Thoracic aorta (tissue), 2 donors: ENCODE measurements at regions not wholly inside any gene's neighbourhood (a gene's known extent, or its start where the extent isn't known, plus 50 kb on each side); places are given as distances from the start of the nearest gene placed in this dataset.

ENCODE experiments used
- ATAC-seq: fragments of 150-250 bp; one replicate; pipeline ENCODE4 v1.8.0; 2017; ENCODE audit warnings: low read depth; ENCODE audit not compliant: insufficient number of reproducible peaks, low FRiP score
- DNase-seq: peaks from one replicate; pipeline ENCODE4 v3.0.0-alpha.2; 2020; ENCODE audit warnings: low spot score
- H3K27ac ChIP-seq, 2 donors: fragments of 200-600 bp; sonication (generic); 1 replicate in 1 of 2; 2 replicates in 1 of 2; pipeline ENCODE4 v1.5.1; 2016; ENCODE audit warnings: mild to moderate bottlenecking in 2 of 2, moderate library complexity in 2 of 2
- H3K27me3 ChIP-seq: fragments of 200-600 bp; sonication (generic); replicated peaks from 2 replicates; pipeline ENCODE4 v1.6.0; 2016; ENCODE audit warnings: mild to moderate bottlenecking; ENCODE audit not compliant: insufficient read depth
- H3K36me3 ChIP-seq: fragments of 200-600 bp; sonication (generic); one replicate; pipeline ENCODE4 v1.5.1; 2016
- H3K4me1 ChIP-seq, 2 donors: fragments of 200-600 bp; sonication (generic); 1 replicate in 1 of 2; 2 replicates in 1 of 2; pipeline versions ENCODE4 v1.5.1 to v1.6.0; 2016; ENCODE audit warnings: low read depth in 2 of 2, mild to moderate bottlenecking in 1 of 2; ENCODE audit not compliant: control insufficient read depth in 1 of 2
- H3K4me3 ChIP-seq: fragments of 200-600 bp; sonication (generic); 2 replicates; pipeline ENCODE4 v1.5.1; 2016; ENCODE audit warnings: mild to moderate bottlenecking
- H3K9me3 ChIP-seq: fragments of 200-600 bp; sonication (generic); 2 replicates; pipeline ENCODE4 v1.5.1; 2016
- TF ChIP-seq, protein P1 (sequence below): fragments of 200-600 bp; sonication (generic); IDR thresholded peaks from one replicate; pipeline ENCODE4 v1.5.1; 2019; ENCODE audit warnings: antibody characterized with exemption

DNA sequence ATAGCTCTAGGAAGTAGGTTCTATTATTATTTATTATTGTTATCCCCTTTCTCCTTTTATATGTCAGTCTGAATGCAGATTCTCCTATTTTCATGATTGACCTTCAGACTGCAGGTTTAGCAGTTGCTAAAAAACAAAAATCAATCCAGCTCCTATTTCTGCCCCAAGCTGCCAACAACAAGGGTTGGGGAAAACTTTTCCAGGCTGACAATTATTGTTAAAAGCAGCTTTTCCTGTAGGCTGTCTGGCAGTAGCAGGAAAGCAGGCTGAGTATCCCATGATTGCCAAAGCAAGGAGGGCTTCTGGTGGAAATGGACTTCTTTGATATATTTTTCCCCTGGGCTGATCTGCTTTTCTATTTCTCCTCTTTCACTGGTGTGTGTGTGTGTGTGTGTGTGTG is 78.0 kb upstream of the CTLA4 start:
- TF ChIP-seq, protein P1, sequence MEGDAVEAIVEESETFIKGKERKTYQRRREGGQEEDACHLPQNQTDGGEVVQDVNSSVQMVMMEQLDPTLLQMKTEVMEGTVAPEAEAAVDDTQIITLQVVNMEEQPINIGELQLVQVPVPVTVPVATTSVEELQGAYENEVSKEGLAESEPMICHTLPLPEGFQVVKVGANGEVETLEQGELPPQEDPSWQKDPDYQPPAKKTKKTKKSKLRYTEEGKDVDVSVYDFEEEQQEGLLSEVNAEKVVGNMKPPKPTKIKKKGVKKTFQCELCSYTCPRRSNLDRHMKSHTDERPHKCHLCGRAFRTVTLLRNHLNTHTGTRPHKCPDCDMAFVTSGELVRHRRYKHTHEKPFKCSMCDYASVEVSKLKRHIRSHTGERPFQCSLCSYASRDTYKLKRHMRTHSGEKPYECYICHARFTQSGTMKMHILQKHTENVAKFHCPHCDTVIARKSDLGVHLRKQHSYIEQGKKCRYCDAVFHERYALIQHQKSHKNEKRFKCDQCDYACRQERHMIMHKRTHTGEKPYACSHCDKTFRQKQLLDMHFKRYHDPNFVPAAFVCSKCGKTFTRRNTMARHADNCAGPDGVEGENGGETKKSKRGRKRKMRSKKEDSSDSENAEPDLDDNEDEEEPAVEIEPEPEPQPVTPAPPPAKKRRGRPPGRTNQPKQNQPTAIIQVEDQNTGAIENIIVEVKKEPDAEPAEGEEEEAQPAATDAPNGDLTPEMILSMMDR, result no peak
- ATAC-seq, result no peak
- Histone ChIP-seq H3K27me3 (no peaks in the 10 kb centered on the region), H3K9me3 (no peaks in the 10 kb centered on the region), H3K36me3 (no peaks in the 10 kb centered on the region), H3K4me3 (no peak overlapping the region), H3K27ac (no peak overlapping the region), H3K4me1 (peaks cover 0 to 20% of the 10 kb centered on the region in 2 donors)
- DNase-seq, result no peak

GRCh38 chr2:203790134-203790852 is 77.3 kb upstream of the CTLA4 start:
- Histone ChIP-seq H3K4me3 (no peak overlapping the region), H3K4me1 (peaks cover 0 to 20% of the 10 kb centered on the region in 2 donors), H3K9me3 (no peaks in the 10 kb centered on the region), H3K27me3 (no peaks in the 10 kb centered on the region), H3K36me3 (no peaks in the 10 kb centered on the region), H3K27ac (no peak overlapping the region)
- ATAC-seq (no peak), DNase-seq (no peak)
- TF ChIP-seq, protein P1, result no peak

GRCh38 chr2:203796248-203797010 is 71.1 kb upstream of the CTLA4 start:
- H3K27ac ChIP-seq, result no peak overlapping the region
- ATAC-seq, result no peak
- TF ChIP-seq, protein P1, result no peak

DNA sequence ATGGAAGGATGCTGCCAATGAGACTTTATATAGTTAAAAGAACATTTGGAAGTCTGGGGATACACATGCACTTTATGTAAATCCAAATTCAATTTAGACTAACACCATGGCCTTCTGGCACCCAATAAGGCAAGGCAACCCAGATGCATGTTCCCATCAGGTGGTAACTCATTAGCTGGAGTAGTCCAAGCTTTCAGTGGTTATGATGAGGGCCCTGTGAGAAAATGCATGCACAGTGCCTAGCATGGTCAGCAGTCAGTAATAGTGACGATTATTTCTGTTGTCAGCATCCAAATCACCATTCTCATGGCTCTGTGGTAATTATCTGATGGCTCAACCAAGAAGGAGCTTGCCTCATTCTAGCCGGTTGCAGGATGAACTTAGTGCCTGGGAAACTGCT is 70.3 kb upstream of the CTLA4 start:
- DNase-seq, result no peak
- TF ChIP-seq, protein P1, result no peak
- no peaks in the 10 kb centered on the region for H3K4me1 ChIP-seq
- H3K27me3 ChIP-seq, result no peaks in the 10 kb centered on the region
- no peaks in the 10 kb centered on the region for H3K36me3 ChIP-seq
- no peak overlapping the region for H3K27ac ChIP-seq
- H3K4me3 ChIP-seq, result no peak overlapping the region
- H3K9me3 ChIP-seq, result no peaks in the 10 kb centered on the region
- ATAC-seq, result no peak

More at GRCh38 chr2:203796248-203797010, 71.1 kb upstream of the CTLA4 start:
- Histone ChIP-seq H3K9me3 (no peaks in the 10 kb centered on the region), H3K4me1 (no peaks in the 10 kb centered on the region), H3K4me3 (no peak overlapping the region), H3K27me3 (no peaks in the 10 kb centered on the region), H3K36me3 (no peaks in the 10 kb centered on the region)
- no peak for DNase-seq

DNA sequence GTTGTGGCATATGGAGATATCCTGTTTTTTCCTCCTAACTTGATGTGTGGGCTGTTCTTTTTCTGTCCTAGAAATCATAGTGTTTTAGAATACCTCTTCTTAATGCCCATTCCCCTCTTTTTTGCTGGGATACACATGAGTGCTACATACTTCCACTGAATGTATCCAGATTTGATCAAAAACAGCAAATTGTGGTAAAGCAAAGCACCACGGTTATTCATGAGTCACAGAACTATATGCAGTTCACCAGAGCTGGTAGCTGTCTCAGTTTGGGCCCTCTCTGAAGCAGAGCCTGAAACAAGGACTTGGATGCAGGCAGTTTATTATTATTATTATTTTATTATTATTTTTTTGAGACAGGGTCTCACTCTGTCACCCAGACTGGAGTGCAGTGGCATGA is 69.9 kb upstream of the CTLA4 start:
- no peak for DNase-seq
- TF ChIP-seq, protein P1, result no peak
- no peaks in the 10 kb centered on the region for H3K9me3 ChIP-seq
- no peak for ATAC-seq
- no peaks in the 10 kb centered on the region for H3K36me3 ChIP-seq
- peaks cover 0 to 4% of the 10 kb centered on the region in 2 donors for H3K4me1 ChIP-seq
- H3K27ac ChIP-seq, result no peak overlapping the region
- no peaks in the 10 kb centered on the region for H3K27me3 ChIP-seq
- H3K4me3 ChIP-seq, result no peak overlapping the region
